Gastrocnemius medialis (tissue), 4 donors: ENCODE measurements at regions not wholly inside any gene's neighbourhood (a gene's known extent, or its start where the extent isn't known, plus 50 kb on each side); places are given as distances from the start of the nearest gene placed in this dataset.

ENCODE experiments used
- ATAC-seq, 2 donors: fragments of 150-250 bp; one replicate each; pipeline ENCODE4 v1.9.1; 2016
- DNase-seq, 2 donors: peaks; one replicate each; pipeline ENCODE4 v3.0.0-alpha.2; 2019
- H3K27ac ChIP-seq, 4 donors: fragments of 200-600 bp; sonication (generic); 1 replicate in 1 of 4; 2 replicates in 3 of 4; pipeline ENCODE4 v1.5.1; 2016 to 2018; ENCODE audit warnings: mild to moderate bottlenecking in 2 of 4, moderate library complexity in 1 of 4
- H3K27me3 ChIP-seq, 3 donors: fragments of 200-600 bp; sonication (generic) in 2 of 3; 1 replicate in 1 of 3; 2 replicates in 2 of 3; pipeline versions ENCODE4 v1.5.1 to v1.6.0; 2016 to 2019; ENCODE audit warnings: mild to moderate bottlenecking in 1 of 3, moderate library complexity in 1 of 3
- H3K36me3 ChIP-seq, 2 donors: fragments of 200-600 bp; sonication (generic) in 1 of 2; one replicate each; pipeline ENCODE4 v1.5.1; 2017 to 2018
- H3K4me1 ChIP-seq, 2 donors: fragments of 200-600 bp; sonication (generic) in 1 of 2; one replicate each; pipeline ENCODE4 v1.5.1; 2016 to 2017; ENCODE audit warnings: mild to moderate bottlenecking in 2 of 2
- H3K4me3 ChIP-seq, 4 donors: fragments of 200-600 bp; sonication (generic) in 3 of 4; 1 replicate in 1 of 4; 2 replicates in 3 of 4; pipeline ENCODE4 v1.5.1; 2016 to 2019; ENCODE audit warnings: mild to moderate bottlenecking in 2 of 4
- H3K9me3 ChIP-seq, 3 donors: fragments of 200-600 bp; sonication (generic) in 2 of 3; 1 replicate in 1 of 3; 2 replicates in 2 of 3; pipeline ENCODE4 v1.5.1; 2016 to 2019
- POLR2A ChIP-seq, 2 donors: fragments of 450-650 bp; IDR thresholded peaks; one replicate each; pipeline ENCODE4 v1.6.1; 2017; ENCODE audit warnings: antibody characterized with exemption in 2 of 2, mild to moderate bottlenecking in 2 of 2, moderate library complexity in 2 of 2
- in situ Hi-C, 4 donors: fragments of 200-750 bp; cut with MboI; loops; one replicate each; pipeline versions ENCODE4 v1.15.0 to v1.8.0; 2017; ENCODE audit warnings: low sequenced_read_pairs in 4 of 4
- intact Hi-C: fragments of 100-400 bp; cut with DNase I; formaldehyde crosslinking; loops from one replicate; pipeline ENCODE4 v1.15.1; 2023; ENCODE audit warnings: low total_unique reads
- TF ChIP-seq, protein P1 (sequence below), 5 experiments: fragments of 450-650 bp in 3 of 5; fragments of 200-600 bp in 2 of 5; sonication (generic) in 2 of 5; IDR thresholded peaks in 4 of 5; conservative IDR thresholded peaks in 1 of 5; 1 replicate in 4 of 5; 2 replicates in 1 of 5; pipeline ENCODE4 v1.5.1; 2016 to 2019; ENCODE audit warnings: antibody characterized with exemption in 5 of 5, mild to moderate bottlenecking in 3 of 5, moderate library complexity in 3 of 5

DNA sequence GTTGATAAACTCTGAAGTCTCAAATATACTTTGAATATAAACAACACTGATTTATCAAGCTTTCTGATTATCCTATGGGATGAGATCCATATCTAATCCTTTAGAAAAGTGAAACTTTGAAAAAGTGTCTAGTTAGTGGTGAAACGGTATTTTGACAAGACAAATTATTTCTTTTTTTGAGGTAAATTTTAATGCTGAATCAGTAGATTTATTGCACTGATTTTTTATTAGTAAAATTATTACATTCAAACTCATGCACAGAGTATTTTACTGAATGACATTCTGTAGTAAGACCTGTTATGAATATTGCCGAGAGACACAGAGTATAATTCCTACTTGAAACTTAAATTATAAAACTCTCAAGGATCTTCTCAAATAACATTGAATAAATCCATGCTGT is 679.1 kb upstream of the SPRY2 start:
- DNase-seq (no peak), ATAC-seq (no peak)
- H3K36me3 ChIP-seq = no peaks in the 10 kb centered on the region
- intact Hi-C loops = no loop called here
- no peak overlapping the region for H3K4me3 ChIP-seq
- in situ Hi-C loops = loop anchor here in 3 of 4 donors (25.0 kb wide), 1 partner anchor 1333 kb away; no protein-coding TSS in a partner anchor
- TF ChIP-seq POLR2A (IDR thresholded peaks at IDR 0.05) = no peak
- TF ChIP-seq, protein P1, sequence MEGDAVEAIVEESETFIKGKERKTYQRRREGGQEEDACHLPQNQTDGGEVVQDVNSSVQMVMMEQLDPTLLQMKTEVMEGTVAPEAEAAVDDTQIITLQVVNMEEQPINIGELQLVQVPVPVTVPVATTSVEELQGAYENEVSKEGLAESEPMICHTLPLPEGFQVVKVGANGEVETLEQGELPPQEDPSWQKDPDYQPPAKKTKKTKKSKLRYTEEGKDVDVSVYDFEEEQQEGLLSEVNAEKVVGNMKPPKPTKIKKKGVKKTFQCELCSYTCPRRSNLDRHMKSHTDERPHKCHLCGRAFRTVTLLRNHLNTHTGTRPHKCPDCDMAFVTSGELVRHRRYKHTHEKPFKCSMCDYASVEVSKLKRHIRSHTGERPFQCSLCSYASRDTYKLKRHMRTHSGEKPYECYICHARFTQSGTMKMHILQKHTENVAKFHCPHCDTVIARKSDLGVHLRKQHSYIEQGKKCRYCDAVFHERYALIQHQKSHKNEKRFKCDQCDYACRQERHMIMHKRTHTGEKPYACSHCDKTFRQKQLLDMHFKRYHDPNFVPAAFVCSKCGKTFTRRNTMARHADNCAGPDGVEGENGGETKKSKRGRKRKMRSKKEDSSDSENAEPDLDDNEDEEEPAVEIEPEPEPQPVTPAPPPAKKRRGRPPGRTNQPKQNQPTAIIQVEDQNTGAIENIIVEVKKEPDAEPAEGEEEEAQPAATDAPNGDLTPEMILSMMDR (IDR thresholded peaks at IDR 0.05 in 4 of 5, conservative IDR thresholded peaks at IDR 0.05 in 1 of 5) = no peak
- peaks cover 0 to 5% (median 0%) of the 10 kb centered on the region in 3 donors for H3K9me3 ChIP-seq
- no peaks in the 10 kb centered on the region for H3K27me3 ChIP-seq
- no peaks in the 10 kb centered on the region for H3K4me1 ChIP-seq
- no peak overlapping the region for H3K27ac ChIP-seq

DNA sequence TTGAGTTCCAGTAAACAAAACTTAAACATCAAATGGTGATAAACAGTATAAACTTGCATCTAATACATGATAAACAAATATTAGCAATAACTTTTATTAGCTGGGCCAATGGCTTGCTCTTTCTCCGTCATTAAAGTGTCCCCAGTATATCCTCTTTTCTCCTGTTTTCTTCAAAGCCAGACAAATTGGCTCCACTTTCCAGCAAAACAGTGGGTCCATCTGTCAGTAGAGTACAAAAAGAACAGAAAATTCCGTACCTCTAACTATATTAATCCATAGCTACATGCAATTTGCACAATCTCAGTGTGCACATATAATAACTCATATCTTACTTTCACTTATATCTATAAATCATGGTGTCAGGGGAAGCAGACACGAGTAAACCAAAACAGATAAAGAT is 678.0 kb upstream of the SPRY2 start:
- intact Hi-C loops = loop anchor here (5.0 to 10.0 kb wide), 3 partner anchors 674 to 1472 kb away; partner anchors contain the start of gene SPRY2
- no peak for ATAC-seq
- no peaks in the 10 kb centered on the region for H3K4me1 ChIP-seq
- no peaks in the 10 kb centered on the region for H3K36me3 ChIP-seq
- in situ Hi-C loops = loop anchor here in 3 of 4 donors (25.0 kb wide), 1 partner anchor 1332 kb away; no protein-coding TSS in a partner anchor
- no peaks in the 10 kb centered on the region for H3K27me3 ChIP-seq
- no peak overlapping the region for H3K4me3 ChIP-seq
- H3K27ac ChIP-seq = no peak overlapping the region
- no peak for DNase-seq
- TF ChIP-seq, protein P1 (IDR thresholded peaks at IDR 0.05 in 4 of 5, conservative IDR thresholded peaks at IDR 0.05 in 1 of 5) = no peak
- TF ChIP-seq POLR2A (IDR thresholded peaks at IDR 0.05) = no peak
- H3K9me3 ChIP-seq = peaks cover 0 to 5% (median 0%) of the 10 kb centered on the region in 3 donors

- intact Hi-C loops = loop anchor here (2.0 to 10.0 kb wide), 4 partner anchors 39 to 1470 kb away; partner anchors contain the start of gene SPRY2
- in situ Hi-C loops = loop anchor here in 3 of 4 donors (25.0 kb wide), 1 partner anchor 1330 kb away; no protein-coding TSS in a partner anchor
- Histone ChIP-seq H3K4me3 (peak overlapping the region in 3 of 4 donors; percentile 4 to 9 (median 4)), H3K36me3 (no peaks in the 10 kb centered on the region), H3K9me3 (no peaks in the 10 kb centered on the region), H3K4me1 (no peaks in the 10 kb centered on the region), H3K27me3 (no peaks in the 10 kb centered on the region), H3K27ac (no peak overlapping the region)
- no peak for TF ChIP-seq POLR2A (IDR thresholded peaks at IDR 0.05)
- TF ChIP-seq, protein P1 (IDR thresholded peaks at IDR 0.05 in 4 of 5, conservative IDR thresholded peaks at IDR 0.05 in 1 of 5) = peak; percentile 36 to 58 (median 47)
- peak in 1 of 2 donors; percentile 45 for ATAC-seq
- no peak for DNase-seq
Measured at GRCh38 chr13:81017513-81018152, 676.7 kb upstream of the SPRY2 start.

GRCh38 chr13:81012031-81012430 is 671.1 kb upstream of the SPRY2 start:
- H3K4me1 ChIP-seq = no peaks in the 10 kb centered on the region
- H3K4me3 ChIP-seq = no peak overlapping the region
- intact Hi-C loops (loop anchor here (10.0 kb wide), 2 partner anchors 667 to 1337 kb away; partner anchors contain the start of gene SPRY2), in situ Hi-C loops (loop anchor here in 3 of 4 donors (25.0 kb wide), 1 partner anchor 1325 kb away; no protein-coding TSS in a partner anchor)
- no peak overlapping the region for H3K27ac ChIP-seq
- TF ChIP-seq, protein P1 (IDR thresholded peaks at IDR 0.05 in 4 of 5, conservative IDR thresholded peaks at IDR 0.05 in 1 of 5) = no peak
- no peak for TF ChIP-seq POLR2A (IDR thresholded peaks at IDR 0.05)
- no peaks in the 10 kb centered on the region for H3K9me3 ChIP-seq
- no peak for ATAC-seq
- no peaks in the 10 kb centered on the region for H3K27me3 ChIP-seq
- H3K36me3 ChIP-seq = no peaks in the 10 kb centered on the region
- DNase-seq = no peak
